ENCODE measurements at regions not wholly inside any gene's neighbourhood (a gene's known extent, or its start where the extent isn't known, plus 50 kb on each side); places are given as distances from the start of the nearest gene placed in this dataset.
"Not testable (repeated sequence)": the region's sequence is repeated elsewhere in the genome, so short reads cannot be mapped to it uniquely, and the experiment has no call there.

DNA sequence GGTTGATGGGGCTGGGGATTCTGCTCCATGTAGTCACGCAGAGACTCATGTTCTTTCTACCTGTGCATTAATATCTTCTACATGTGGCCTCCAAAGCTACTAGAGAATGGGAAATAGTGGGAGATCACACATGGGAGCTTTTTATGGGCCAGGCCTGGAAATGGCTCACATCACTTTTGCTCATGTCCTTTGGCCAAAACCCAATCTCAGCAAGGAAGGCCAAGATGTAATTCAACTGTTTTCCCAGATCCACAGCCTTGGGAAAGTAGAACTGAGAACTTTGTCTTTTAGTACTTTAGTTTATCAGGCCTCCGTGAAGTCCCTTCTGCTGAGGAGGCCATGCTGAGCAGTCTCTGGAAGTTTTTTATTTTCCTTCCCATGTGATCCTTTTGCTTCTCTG lies 73.2 kb upstream of the SLC4A7 start:
- DNase-seq: no peak
- CTCF ChIA-PET: no interaction called here
- Mint-ChIP-seq H3K36me3 (ENCODE audit: low read depth) (no peaks in the 10 kb centered on the region), H3K4me1 (no peaks in the 10 kb centered on the region), H3K9me3 (peaks cover 6% of the 10 kb centered on the region), H3K27me3 (no peaks in the 10 kb centered on the region), H3K27ac (no peak overlapping the region), H3K4me3 (no peak overlapping the region)
- POLR2A ChIA-PET: no interaction called here

- DNase-seq: no peak
- Mint-ChIP-seq H3K27ac (no peak overlapping the region), H3K9me3 (peaks cover 8% of the 10 kb centered on the region), H3K4me3 (no peak overlapping the region), H3K36me3 (ENCODE audit: low read depth) (no peaks in the 10 kb centered on the region), H3K4me1 (no peaks in the 10 kb centered on the region), H3K27me3 (no peaks in the 10 kb centered on the region)
- ChIA-PET CTCF (no interaction called here), POLR2A (no interaction called here)
These were observed 72.7 kb upstream of the SLC4A7 start for GRCh38 chr3:27556887-27557286.

DNA sequence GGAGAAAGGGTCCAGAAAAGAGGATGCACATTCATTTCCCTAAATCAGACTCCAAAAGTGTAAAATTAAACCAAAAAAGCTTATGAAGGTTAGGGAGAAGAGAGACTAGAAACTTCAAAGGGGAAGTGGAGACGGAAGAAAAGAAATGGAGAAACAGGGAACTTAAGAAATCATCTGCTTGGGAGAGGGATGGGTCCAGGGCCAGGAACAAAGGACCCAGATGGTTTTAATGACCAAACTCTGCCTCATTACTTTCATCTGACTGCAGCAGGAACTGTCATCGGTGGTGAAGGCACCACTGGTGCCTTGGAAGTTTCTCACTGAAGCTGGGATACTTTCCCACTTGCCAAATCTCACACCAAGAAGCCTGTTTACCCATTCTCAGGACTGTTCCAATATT lies 70.5 kb upstream of the SLC4A7 start:
- H3K4me1 Mint-ChIP-seq: no peaks in the 10 kb centered on the region
- no peaks in the 10 kb centered on the region for H3K36me3 Mint-ChIP-seq (ENCODE audit: low read depth)
- no peak for DNase-seq
- ChIA-PET CTCF (no interaction called here), POLR2A (no interaction called here)
- H3K4me3 Mint-ChIP-seq: no peak overlapping the region
- no peaks in the 10 kb centered on the region for H3K27me3 Mint-ChIP-seq
- H3K27ac Mint-ChIP-seq: no peak overlapping the region
- H3K9me3 Mint-ChIP-seq: peaks cover 16% of the 10 kb centered on the region

DNA sequence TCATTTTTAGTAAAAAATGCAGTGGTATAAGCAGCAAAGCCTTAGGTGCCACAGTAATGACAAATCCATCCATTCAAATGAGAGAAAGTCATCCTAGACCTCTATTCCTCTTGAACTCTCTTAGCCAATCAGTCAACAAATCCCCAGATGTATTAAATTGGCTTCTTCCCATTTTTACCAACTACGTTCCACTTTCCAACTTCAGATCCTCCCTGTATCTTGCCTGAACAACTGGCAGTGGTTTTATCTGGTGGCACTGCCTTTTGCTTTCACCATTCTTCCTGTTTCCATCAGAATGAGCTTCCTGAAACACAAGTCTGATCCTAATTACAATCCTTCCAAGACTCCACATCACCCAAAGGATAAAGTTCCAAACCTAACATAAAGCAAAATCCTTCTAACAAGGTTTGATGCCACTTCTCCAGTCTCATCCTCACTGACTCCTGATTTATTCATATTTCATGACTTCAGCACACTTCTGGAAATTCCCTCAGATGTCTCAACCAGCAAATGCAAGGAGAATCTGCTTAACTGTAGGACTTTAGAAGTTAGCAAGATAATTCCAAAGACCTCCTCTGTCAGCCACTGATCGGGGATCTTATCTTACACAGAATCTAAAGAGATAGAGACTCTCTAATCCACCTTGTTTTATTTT lies 69.8 kb upstream of the SLC4A7 start:
- peaks cover 16% of the 10 kb centered on the region for H3K9me3 Mint-ChIP-seq
- ChIA-PET POLR2A (no interaction called here), CTCF (no interaction called here)
- no peaks in the 10 kb centered on the region for H3K4me1 Mint-ChIP-seq
- H3K27me3 Mint-ChIP-seq: no peaks in the 10 kb centered on the region
- H3K4me3 Mint-ChIP-seq: no peak overlapping the region
- H3K27ac Mint-ChIP-seq: no peak overlapping the region
- no peaks in the 10 kb centered on the region for H3K36me3 Mint-ChIP-seq (ENCODE audit: low read depth)
- DNase-seq: no peak

DNA sequence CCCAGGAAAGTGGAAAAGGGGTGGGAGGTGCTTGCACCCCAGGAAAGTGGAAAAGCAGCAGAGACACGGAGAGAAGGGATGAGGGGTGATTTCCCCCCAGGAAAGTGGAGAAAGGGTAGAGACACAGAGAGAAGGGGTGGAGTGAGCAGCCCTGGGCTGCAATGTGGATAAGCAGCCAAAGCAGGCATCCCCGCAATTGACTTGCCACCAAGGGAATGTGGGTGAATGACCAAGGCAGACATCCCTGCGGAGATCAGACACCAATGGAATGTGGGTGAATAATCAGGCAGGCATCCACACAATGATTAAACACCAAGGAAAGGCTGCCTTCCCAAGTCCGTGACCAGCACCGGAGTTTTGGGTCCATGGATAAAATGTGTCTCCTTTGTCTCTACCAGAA lies 68.5 kb upstream of the SLC4A7 start:
- DNase-seq; H3K27me3 Mint-ChIP-seq; POLR2A ChIA-PET; CTCF ChIA-PET; H3K4me1 Mint-ChIP-seq; H3K27ac Mint-ChIP-seq; H3K36me3 Mint-ChIP-seq (ENCODE audit: low read depth); H3K4me3 Mint-ChIP-seq: not testable (repeated sequence)
- H3K9me3 Mint-ChIP-seq: peaks cover 16% of the 10 kb centered on the region

DNA sequence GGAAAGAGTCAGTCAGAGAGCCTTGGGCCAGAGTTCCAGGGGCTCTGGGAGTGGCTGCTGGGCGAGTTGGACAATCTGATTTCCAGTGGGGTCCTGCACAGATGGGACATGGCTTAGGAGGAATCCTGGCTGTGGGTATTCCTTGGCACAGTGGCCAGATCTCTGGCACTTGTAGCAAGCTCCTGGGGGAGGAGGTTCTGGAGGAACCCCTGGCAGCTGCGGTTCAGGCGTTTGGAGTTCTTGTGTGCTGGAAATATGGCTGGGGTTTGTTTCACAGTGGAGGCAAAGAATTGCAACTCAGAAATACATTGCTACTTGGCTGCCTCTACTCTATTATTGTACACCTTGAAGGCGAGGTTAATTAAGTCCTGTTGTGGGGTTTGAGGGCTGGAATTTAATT lies 67.2 kb upstream of the SLC4A7 start:
- DNase-seq; H3K36me3 Mint-ChIP-seq (ENCODE audit: low read depth); H3K27ac Mint-ChIP-seq; POLR2A ChIA-PET; H3K4me1 Mint-ChIP-seq; CTCF ChIA-PET; H3K27me3 Mint-ChIP-seq; H3K4me3 Mint-ChIP-seq: not testable (repeated sequence)
- H3K9me3 Mint-ChIP-seq: peaks cover 16% of the 10 kb centered on the region

DNA sequence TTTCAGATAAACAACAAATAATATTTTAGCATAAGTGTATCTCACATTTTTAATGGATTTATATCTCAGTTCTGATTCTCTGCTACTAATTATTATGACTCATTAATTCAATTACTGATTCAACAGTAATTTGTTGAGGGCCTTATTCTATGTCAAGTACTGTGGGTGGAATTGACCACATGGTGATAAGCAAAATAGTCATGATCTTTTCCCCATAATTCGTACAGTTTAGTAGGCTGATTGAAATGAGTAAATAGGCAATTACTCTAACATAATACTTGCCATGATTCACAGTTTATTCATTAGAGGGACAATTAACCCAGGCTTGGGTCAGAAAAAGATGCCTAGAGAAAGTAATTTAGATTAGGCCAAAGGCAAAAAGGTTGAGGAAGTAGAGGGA lies 60.9 kb upstream of the SLC4A7 start:
- Mint-ChIP-seq H3K4me1 (no peaks in the 10 kb centered on the region), H3K27me3 (no peaks in the 10 kb centered on the region), H3K27ac (no peak overlapping the region), H3K4me3 (no peak overlapping the region), H3K9me3 (peaks cover 2% of the 10 kb centered on the region), H3K36me3 (ENCODE audit: low read depth) (no peaks in the 10 kb centered on the region)
- DNase-seq: no peak
- POLR2A ChIA-PET: no interaction called here
- CTCF ChIA-PET: no interaction called here

- Mint-ChIP-seq H3K4me1 (no peaks in the 10 kb centered on the region), H3K4me3 (no peak overlapping the region), H3K27me3 (no peaks in the 10 kb centered on the region), H3K27ac (no peak overlapping the region), H3K36me3 (ENCODE audit: low read depth) (no peaks in the 10 kb centered on the region), H3K9me3 (peaks cover 2% of the 10 kb centered on the region)
- CTCF ChIA-PET: no interaction called here
- POLR2A ChIA-PET: no interaction called here
- no peak for DNase-seq
These were observed 60.2 kb upstream of the SLC4A7 start for GRCh38 chr3:27544372-27544865.

- ChIA-PET CTCF (interaction anchor here (0.6 to 1.2 kb wide), 2 partner anchors 14 to 16 kb away, joined by 3 to 4 read pairs; no protein-coding TSS in a partner anchor), POLR2A (no interaction called here)
- Mint-ChIP-seq H3K9me3 (peaks cover 2% of the 10 kb centered on the region), H3K36me3 (ENCODE audit: low read depth) (no peaks in the 10 kb centered on the region), H3K4me1 (no peaks in the 10 kb centered on the region), H3K27ac (no peak overlapping the region), H3K4me3 (no peak overlapping the region), H3K27me3 (no peaks in the 10 kb centered on the region)
- DNase-seq: no peak
These were observed 58.3 kb upstream of the SLC4A7 start for GRCh38 chr3:27542476-27542875.

- POLR2A ChIA-PET: no interaction called here
- Mint-ChIP-seq H3K4me3 (no peak overlapping the region), H3K27me3 (no peaks in the 10 kb centered on the region), H3K36me3 (ENCODE audit: low read depth) (no peaks in the 10 kb centered on the region), H3K4me1 (no peaks in the 10 kb centered on the region), H3K9me3 (peaks cover under 1% of the 10 kb centered on the region), H3K27ac (no peak overlapping the region)
- DNase-seq: no peak
- CTCF ChIA-PET: interaction anchor here (0.6 to 0.8 kb wide), 2 partner anchors 14 to 16 kb away, joined by 3 read pairs; no protein-coding TSS in a partner anchor
These were observed 56.0 kb upstream of the SLC4A7 start for GRCh38 chr3:27540231-27540630.

DNA sequence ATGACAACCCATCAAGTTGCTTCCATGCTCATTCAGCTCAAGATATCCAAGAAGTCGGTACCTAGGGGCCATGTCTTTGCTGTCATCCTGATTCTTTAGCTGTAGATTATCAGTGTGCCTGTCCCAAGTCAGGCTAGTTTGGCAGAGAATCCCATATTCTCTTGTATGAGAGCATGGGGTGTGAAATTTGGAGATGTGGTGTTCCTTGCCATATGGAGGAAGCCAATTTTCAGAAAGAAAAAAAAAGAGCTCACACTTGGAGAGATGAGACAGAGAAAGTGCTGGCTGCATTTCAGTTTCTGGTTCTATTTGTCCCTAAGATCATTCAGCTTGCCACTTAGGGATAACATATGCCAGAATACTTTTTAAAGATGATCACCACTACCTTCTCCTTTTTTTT lies 52.3 kb upstream of the SLC4A7 start:
- Mint-ChIP-seq H3K27me3 (no peaks in the 10 kb centered on the region), H3K36me3 (ENCODE audit: low read depth) (peaks cover 3% of the 10 kb centered on the region), H3K4me3 (no peak overlapping the region), H3K27ac (no peak overlapping the region), H3K9me3 (no peaks in the 10 kb centered on the region), H3K4me1 (peaks cover 21% of the 10 kb centered on the region)
- no peak for DNase-seq
- CTCF ChIA-PET: interaction anchor here (0.5 to 1.7 kb wide), 4 partner anchors 7 to 67 kb away, joined by 3 to 4 read pairs (median 3); no protein-coding TSS in a partner anchor
- POLR2A ChIA-PET: interaction anchor here (0.6 to 0.7 kb wide), 2 partner anchors 97 to 129 kb away, joined by 3 to 5 read pairs; no protein-coding TSS in a partner anchor

- no peak for DNase-seq
- Mint-ChIP-seq H3K36me3 (ENCODE audit: low read depth) (peaks cover 3% of the 10 kb centered on the region), H3K27ac (no peak overlapping the region), H3K4me1 (peaks cover 21% of the 10 kb centered on the region), H3K27me3 (no peaks in the 10 kb centered on the region), H3K4me3 (no peak overlapping the region), H3K9me3 (no peaks in the 10 kb centered on the region)
- CTCF ChIA-PET: interaction anchor here (0.5 to 1.2 kb wide), 2 partner anchors 47 to 66 kb away, joined by 3 read pairs; no protein-coding TSS in a partner anchor
- POLR2A ChIA-PET: interaction anchor here (0.6 to 0.7 kb wide), 2 partner anchors 97 to 129 kb away, joined by 3 to 5 read pairs; no protein-coding TSS in a partner anchor
These were observed 51.7 kb upstream of the SLC4A7 start for GRCh38 chr3:27535809-27536392.

DNA sequence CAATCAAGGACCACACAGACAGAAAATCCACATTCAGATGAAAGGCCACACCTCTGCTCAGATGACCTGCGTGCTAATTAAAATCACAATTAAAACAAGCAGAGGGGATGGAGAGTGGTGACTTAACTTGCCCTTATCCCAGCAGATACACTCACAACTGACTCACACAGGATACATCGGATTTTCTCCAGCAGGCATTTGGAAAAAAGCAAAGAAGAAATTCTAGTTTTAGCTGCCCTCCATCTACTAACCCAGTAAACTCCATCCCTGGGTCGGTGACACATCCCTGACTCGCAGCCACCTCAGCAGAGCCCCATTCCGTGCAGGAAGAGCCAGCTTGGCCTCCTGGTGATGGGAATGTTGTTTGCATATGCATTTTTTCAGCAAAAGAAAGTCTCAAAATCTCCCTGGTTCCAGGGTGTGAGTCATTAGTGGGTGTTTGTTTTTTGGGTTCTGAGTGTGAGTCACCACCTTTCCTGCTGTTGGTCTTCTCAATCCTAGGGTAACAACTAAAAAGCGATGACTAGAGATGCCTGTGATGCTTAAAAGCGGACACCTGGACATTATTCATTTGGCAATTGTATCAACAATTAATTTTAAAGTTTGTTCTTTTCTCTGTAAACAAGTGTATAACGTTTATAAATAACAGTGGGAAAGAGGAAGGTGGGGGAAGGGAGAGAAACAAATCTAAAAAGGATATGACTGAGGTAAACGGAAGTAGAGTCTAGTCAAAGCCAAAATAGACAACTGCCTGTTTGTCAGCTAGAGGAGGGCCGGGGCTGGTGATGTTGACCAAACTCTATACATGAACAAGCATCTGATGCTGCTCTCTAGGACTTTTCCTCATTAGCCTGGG lies 49.8 kb upstream of the SLC4A7 start:
- H3K9me3 Mint-ChIP-seq: no peaks in the 10 kb centered on the region
- no peaks in the 10 kb centered on the region for H3K27me3 Mint-ChIP-seq
- peak; percentile 22 for DNase-seq
- H3K4me1 Mint-ChIP-seq: peaks cover 21% of the 10 kb centered on the region
- H3K27ac Mint-ChIP-seq: peak overlapping the region; percentile 90
- ChIA-PET CTCF (interaction anchor here (0.6 to 1.1 kb wide), 2 partner anchors 12 to 98 kb away, joined by 3 to 4 read pairs; no protein-coding TSS in a partner anchor), POLR2A (no interaction called here)
- no peak overlapping the region for H3K4me3 Mint-ChIP-seq
- H3K36me3 Mint-ChIP-seq (ENCODE audit: low read depth): peaks cover 3% of the 10 kb centered on the region

All from activated CD4-positive, alpha-beta T cell treated with anti-CD3 and anti-CD28 coated beads, Interleukin-2, amount 10 ng/mL, durations not matched to agents 7 days and 5 days (primary cell).